CD14-positive monocyte (primary cell): ENCODE measurements at regions not wholly inside any gene's neighbourhood (a gene's known extent, or its start where the extent isn't known, plus 50 kb on each side); places are given as distances from the start of the nearest gene placed in this dataset.

Experiments
- DNase-seq, 3 donors: peaks; one replicate each; pipeline ENCODE4 v3.0.0-alpha.2; 2011 to 2022
- H2AFZ ChIP-seq: 2 replicates; pipeline ENCODE4 v1.6.0; 2012; ENCODE audit warnings: mild to moderate bottlenecking, low read depth, low read length, inconsistent platforms; ENCODE audit not compliant: insufficient read depth, poor library complexity, severe bottlenecking
- H3K27ac ChIP-seq, 2 donors: 1 replicate in 1 of 2; 2 replicates in 1 of 2; pipeline ENCODE4 v1.5.1; 2012 to 2013; ENCODE audit warnings: low read length in 2 of 2, control low read depth in 1 of 2, inconsistent platforms in 1 of 2, low read depth in 1 of 2, mild to moderate bottlenecking in 1 of 2
- H3K27me3 ChIP-seq, 2 donors: one replicate each; pipeline versions ENCODE4 v1.6.0 to v1.6.1; 2011 to 2013; ENCODE audit warnings: low read length in 2 of 2; ENCODE audit not compliant: control insufficient read depth in 2 of 2, insufficient read depth in 2 of 2
- H3K36me3 ChIP-seq, 2 donors: replicated peaks in 1 of 2; 1 replicate in 1 of 2; 2 replicates in 1 of 2; pipeline versions ENCODE4 v1.5.1 to v1.6.1; 2012 to 2013; ENCODE audit warnings: low read length in 2 of 2, control low read depth in 1 of 2, inconsistent platforms in 1 of 2, mild to moderate bottlenecking in 1 of 2; ENCODE audit not compliant: insufficient read depth in 2 of 2, control insufficient read depth in 1 of 2
- H3K4me1 ChIP-seq, 2 donors: 1 replicate in 1 of 2; 2 replicates in 1 of 2; pipeline versions ENCODE4 v1.5.1 to v1.6.1; 2012 to 2013; ENCODE audit warnings: low read length in 2 of 2, control low read depth in 1 of 2, inconsistent platforms in 1 of 2, mild to moderate bottlenecking in 1 of 2, moderate library complexity in 1 of 2; ENCODE audit not compliant: insufficient read depth in 2 of 2, control insufficient read depth in 1 of 2
- H3K4me2 ChIP-seq: replicated peaks from 2 replicates; pipeline ENCODE3; 2012; ENCODE audit warnings: low read length, moderate library complexity, mild to moderate bottlenecking; ENCODE audit not compliant: poor library complexity, severe bottlenecking; ENCODE audit errors: extremely low read depth
- H3K4me3 ChIP-seq, 3 experiments: fragments of 200-600 bp in 1 of 3; sonication (generic) in 1 of 3; replicated peaks in 1 of 3; 1 replicate in 2 of 3; 2 replicates in 1 of 3; pipeline ENCODE4 v1.5.1; 2011 to 2013; ENCODE audit warnings: low read length in 3 of 3, mild to moderate bottlenecking in 3 of 3, control low read depth in 2 of 3, low read depth in 2 of 3, inconsistent platforms in 1 of 3, moderate library complexity in 1 of 3
- H3K79me2 ChIP-seq: 2 replicates; pipeline ENCODE4 v1.6.0; 2012; ENCODE audit warnings: mild to moderate bottlenecking, control low read depth, inconsistent platforms, low read length, moderate library complexity; ENCODE audit not compliant: insufficient read depth
- H3K9ac ChIP-seq: 2 replicates; pipeline ENCODE4 v1.6.0; 2017; ENCODE audit warnings: low read length, mild to moderate bottlenecking; ENCODE audit not compliant: insufficient read depth, poor library complexity, severe bottlenecking
- H3K9me3 ChIP-seq, 2 donors: replicated peaks in 1 of 2; 1 replicate in 1 of 2; 2 replicates in 1 of 2; pipeline versions ENCODE4 v1.5.1 to v1.6.1; 2012 to 2013; ENCODE audit warnings: low read length in 2 of 2, control low read depth in 1 of 2; ENCODE audit not compliant: control insufficient read depth in 1 of 2, insufficient read depth in 1 of 2
- H4K20me1 ChIP-seq: 2 replicates; pipeline ENCODE4 v1.6.0; 2012; ENCODE audit warnings: mild to moderate bottlenecking, low read length, control low read depth, moderate library complexity; ENCODE audit not compliant: insufficient read depth
- H3K27ac Mint-ChIP-seq, 7 donors: one replicate each; pipeline ENCODE4 v1.8.0; 2020; ENCODE audit warnings: mild to moderate bottlenecking in 7 of 7, mixed read lengths in 7 of 7, moderate library complexity in 6 of 7, inconsistent platforms in 2 of 7
- H3K27me3 Mint-ChIP-seq, 3 donors: one replicate each; pipeline ENCODE4 v1.8.0; 2021 to 2022; ENCODE audit warnings: low read depth in 3 of 3, mild to moderate bottlenecking in 3 of 3, mixed read lengths in 3 of 3, moderate library complexity in 3 of 3, inconsistent platforms in 1 of 3
- H3K36me3 Mint-ChIP-seq, 2 donors: one replicate each; pipeline ENCODE4 v1.8.0; 2020; ENCODE audit warnings: mixed read lengths in 2 of 2, inconsistent platforms in 1 of 2, mild to moderate bottlenecking in 1 of 2
- H3K4me1 Mint-ChIP-seq: one replicate; pipeline ENCODE4 v1.8.0; 2020; ENCODE audit warnings: mild to moderate bottlenecking, mixed read lengths
- H3K4me3 Mint-ChIP-seq, 2 donors: one replicate each; pipeline ENCODE4 v1.8.0; 2020; ENCODE audit warnings: mild to moderate bottlenecking in 2 of 2, mixed read lengths in 2 of 2, moderate library complexity in 1 of 2
- H3K9me3 Mint-ChIP-seq, 7 donors: one replicate each; pipeline ENCODE4 v1.8.0; 2020 to 2022; ENCODE audit warnings: mixed read lengths in 7 of 7, mild to moderate bottlenecking in 6 of 7, moderate library complexity in 6 of 7, inconsistent platforms in 2 of 7
- CTCF ChIP-seq: fragments of 200-600 bp; IDR thresholded peaks from one replicate; pipeline ENCODE4 v1.8.0; 2022; ENCODE audit warnings: antibody characterized with exemption, mild to moderate bottlenecking
- WGBS: methylation state at CpG from one replicate; pipeline ENCODE4 v1.1.5; 2013; ENCODE audit warnings: missing lambda C conversion rate; ENCODE audit not compliant: insufficient coverage; 5-methylcytosine and 5-hydroxymethylcytosine counted together
- intact Hi-C, 2 donors: fragments of 100-400 bp; cut with micrococcal nuclease; formaldehyde crosslinking; loops; one replicate each; pipeline versions ENCODE4 v1.15.0 to v1.15.1; 2023

GRCh38 chr20:50257860-50258259 is 67.2 kb downstream of the CEBPB start:
- intact Hi-C loops = no loop called here
- Mint-ChIP-seq H3K27me3 (peaks cover 0 to 5% (median 0%) of the 10 kb centered on the region in 3 donors), H3K4me1 (peaks cover 62% of the 10 kb centered on the region), H3K36me3 (peaks cover 3 to 7% of the 10 kb centered on the region in 2 donors), H3K4me3 (no peak overlapping the region), H3K9me3 (no peaks in the 10 kb centered on the region), H3K27ac (peak overlapping the region in 2 of 7 donors; percentile 97 to 100)
- H3K9ac ChIP-seq = no peak overlapping the region
- no peaks in the 10 kb centered on the region for H4K20me1 ChIP-seq
- no peaks in the 10 kb centered on the region for H3K79me2 ChIP-seq
- 100% methylated on average over 1 of the region's 8 CpGs for WGBS
- H3K4me3 ChIP-seq = no peak overlapping the region
- H3K9me3 ChIP-seq = no peaks in the 10 kb centered on the region
- H3K27me3 ChIP-seq = no peaks in the 10 kb centered on the region
- peak overlapping the region in 1 of 2 donors; percentile 97 for H3K27ac ChIP-seq
- no peak for DNase-seq
- no peak overlapping the region for H2AFZ ChIP-seq
- no peak for TF ChIP-seq CTCF
- H3K4me2 ChIP-seq = no peak overlapping the region
- no peaks in the 10 kb centered on the region for H3K36me3 ChIP-seq
- peaks cover 52 to 69% of the 10 kb centered on the region in 2 donors for H3K4me1 ChIP-seq

- TF ChIP-seq CTCF = no peak
- H3K9me3 ChIP-seq = no peaks in the 10 kb centered on the region
- peaks cover 50 to 64% of the 10 kb centered on the region in 2 donors for H3K4me1 ChIP-seq
- Mint-ChIP-seq H3K4me1 (peaks cover 58% of the 10 kb centered on the region), H3K36me3 (peaks cover 0 to 7% of the 10 kb centered on the region in 2 donors), H3K9me3 (no peaks in the 10 kb centered on the region), H3K27me3 (peaks cover 0 to 2% (median 0%) of the 10 kb centered on the region in 3 donors), H3K27ac (peak overlapping the region; percentile 96 to 100 (median 97)), H3K4me3 (peak overlapping the region in 1 of 2 donors; percentile 83)
- peak overlapping the region; percentile 49 for H3K4me2 ChIP-seq
- H3K27ac ChIP-seq = peak overlapping the region; percentile 97 to 99
- no peaks in the 10 kb centered on the region for H3K79me2 ChIP-seq
- WGBS = 83% methylated on average over 6 of the region's 8 CpGs
- H3K36me3 ChIP-seq = no peaks in the 10 kb centered on the region
- H2AFZ ChIP-seq = no peak overlapping the region
- H3K4me3 ChIP-seq = peak overlapping the region in 1 of 3 experiments; percentile 41
- H3K9ac ChIP-seq = peak overlapping the region; percentile 68
- H3K27me3 ChIP-seq = no peaks in the 10 kb centered on the region
- H4K20me1 ChIP-seq = no peaks in the 10 kb centered on the region
- intact Hi-C loops = no loop called here
- no peak for DNase-seq
Observed at GRCh38 chr20:50258790-50259483, 68.3 kb downstream of the CEBPB start.
